T-helper 2 cell treated with Interferon-gamma antibody and Interleukin-4, amounts not matched to agents 5 μg/mL and 100 μg/mL, for 36 hours (primary cell): ENCODE measurements at regions not wholly inside any gene's neighbourhood (a gene's known extent, or its start where the extent isn't known, plus 50 kb on each side); places are given as distances from the start of the nearest gene placed in this dataset.

Experiments used
- DNase-seq: peaks from one replicate; pipeline ENCODE4 v3.0.0; 2021; ENCODE audit warnings: low spot score
- H3K27ac Mint-ChIP-seq: one replicate; pipeline ENCODE4 v1.8.0; 2021; ENCODE audit warnings: mild to moderate bottlenecking, mixed read lengths
- H3K27me3 Mint-ChIP-seq: one replicate; pipeline ENCODE4 v1.8.0; 2021; ENCODE audit warnings: low read depth, mixed read lengths
- H3K36me3 Mint-ChIP-seq: one replicate; pipeline ENCODE4 v1.8.0; 2021; ENCODE audit warnings: low read depth, mixed read lengths
- H3K4me1 Mint-ChIP-seq: one replicate; pipeline ENCODE4 v1.8.0; 2021; ENCODE audit warnings: low read depth, mixed read lengths
- H3K4me3 Mint-ChIP-seq: one replicate; pipeline ENCODE4 v1.8.0; 2022; ENCODE audit warnings: mild to moderate bottlenecking, moderate library complexity, mixed read lengths
- H3K9me3 Mint-ChIP-seq: one replicate; pipeline ENCODE4 v1.8.0; 2021; ENCODE audit warnings: mixed read lengths

- no peaks in the 10 kb centered on the region for H3K36me3 Mint-ChIP-seq
- no peak overlapping the region for H3K4me3 Mint-ChIP-seq
- H3K4me1 Mint-ChIP-seq, result no peaks in the 10 kb centered on the region
- H3K27ac Mint-ChIP-seq, result no peak overlapping the region
- DNase-seq, result no peak
- H3K9me3 Mint-ChIP-seq, result peaks cover 12% of the 10 kb centered on the region
- no peaks in the 10 kb centered on the region for H3K27me3 Mint-ChIP-seq
Measured at GRCh38 chr22:48316257-48317250, 1511.1 kb downstream of the BRD1 start.

GRCh38 chr22:48315439-48316256 lies 1512.0 kb downstream of the BRD1 start:
- Mint-ChIP-seq H3K27ac (no peak overlapping the region), H3K4me3 (no peak overlapping the region), H3K9me3 (peaks cover 12% of the 10 kb centered on the region), H3K4me1 (no peaks in the 10 kb centered on the region), H3K27me3 (no peaks in the 10 kb centered on the region), H3K36me3 (no peaks in the 10 kb centered on the region)
- no peak for DNase-seq

- Mint-ChIP-seq H3K36me3 (no peaks in the 10 kb centered on the region), H3K4me3 (no peak overlapping the region), H3K4me1 (no peaks in the 10 kb centered on the region), H3K9me3 (peaks cover 12% of the 10 kb centered on the region), H3K27ac (no peak overlapping the region), H3K27me3 (no peaks in the 10 kb centered on the region)
- DNase-seq, result no peak
Measured at GRCh38 chr22:48314073-48314472, 1513.6 kb downstream of the BRD1 start.

- H3K4me3 Mint-ChIP-seq, result no peak overlapping the region
- DNase-seq, result no peak
- H3K9me3 Mint-ChIP-seq, result peaks cover 12% of the 10 kb centered on the region
- no peaks in the 10 kb centered on the region for H3K4me1 Mint-ChIP-seq
- H3K27me3 Mint-ChIP-seq, result no peaks in the 10 kb centered on the region
- no peaks in the 10 kb centered on the region for H3K36me3 Mint-ChIP-seq
- no peak overlapping the region for H3K27ac Mint-ChIP-seq
Measured at GRCh38 chr22:48313175-48313830, 1514.4 kb downstream of the BRD1 start.

GRCh38 chr22:48310740-48311139 lies 1516.9 kb downstream of the BRD1 start:
- H3K36me3 Mint-ChIP-seq, result no peaks in the 10 kb centered on the region
- no peak overlapping the region for H3K27ac Mint-ChIP-seq
- DNase-seq, result no peak
- peaks cover 12% of the 10 kb centered on the region for H3K9me3 Mint-ChIP-seq
- no peaks in the 10 kb centered on the region for H3K4me1 Mint-ChIP-seq
- H3K4me3 Mint-ChIP-seq, result no peak overlapping the region
- H3K27me3 Mint-ChIP-seq, result no peaks in the 10 kb centered on the region

- H3K9me3 Mint-ChIP-seq, result peaks cover 12% of the 10 kb centered on the region
- H3K4me3 Mint-ChIP-seq, result no peak overlapping the region
- DNase-seq, result no peak
- no peaks in the 10 kb centered on the region for H3K4me1 Mint-ChIP-seq
- no peak overlapping the region for H3K27ac Mint-ChIP-seq
- H3K36me3 Mint-ChIP-seq, result no peaks in the 10 kb centered on the region
- no peaks in the 10 kb centered on the region for H3K27me3 Mint-ChIP-seq
Measured at GRCh38 chr22:48310289-48310688, 1517.4 kb downstream of the BRD1 start.

- Mint-ChIP-seq H3K9me3 (peaks cover 12% of the 10 kb centered on the region), H3K27me3 (no peaks in the 10 kb centered on the region), H3K36me3 (no peaks in the 10 kb centered on the region), H3K27ac (no peak overlapping the region), H3K4me1 (no peaks in the 10 kb centered on the region), H3K4me3 (no peak overlapping the region)
- no peak for DNase-seq
Measured at GRCh38 chr22:48309836-48310235, 1517.8 kb downstream of the BRD1 start.

GRCh38 chr22:48309115-48309705 lies 1518.5 kb downstream of the BRD1 start:
- Mint-ChIP-seq H3K9me3 (peaks cover 12% of the 10 kb centered on the region), H3K4me3 (no peak overlapping the region), H3K27me3 (no peaks in the 10 kb centered on the region), H3K27ac (no peak overlapping the region), H3K4me1 (no peaks in the 10 kb centered on the region), H3K36me3 (no peaks in the 10 kb centered on the region)
- no peak for DNase-seq

- no peak for DNase-seq
- no peak overlapping the region for H3K4me3 Mint-ChIP-seq
Measured at GRCh38 chr22:48307931-48308330, 1519.7 kb downstream of the BRD1 start.

GRCh38 chr22:48306785-48307510 lies 1520.7 kb downstream of the BRD1 start:
- Mint-ChIP-seq H3K27me3 (no peaks in the 10 kb centered on the region), H3K9me3 (peaks cover 3% of the 10 kb centered on the region)

More at GRCh38 chr22:48307931-48308330, 1519.7 kb downstream of the BRD1 start:
- H3K4me1 Mint-ChIP-seq, result no peaks in the 10 kb centered on the region
- peaks cover 7% of the 10 kb centered on the region for H3K9me3 Mint-ChIP-seq
- H3K27ac Mint-ChIP-seq, result no peak overlapping the region
- H3K36me3 Mint-ChIP-seq, result no peaks in the 10 kb centered on the region
- no peaks in the 10 kb centered on the region for H3K27me3 Mint-ChIP-seq

GRCh38 chr22:48306284-48306683 lies 1521.4 kb downstream of the BRD1 start:
- Mint-ChIP-seq H3K4me1 (no peaks in the 10 kb centered on the region), H3K27me3 (no peaks in the 10 kb centered on the region), H3K9me3 (no peaks in the 10 kb centered on the region), H3K4me3 (no peak overlapping the region), H3K27ac (no peak overlapping the region), H3K36me3 (no peaks in the 10 kb centered on the region)
- DNase-seq, result no peak

More at GRCh38 chr22:48306785-48307510, 1520.7 kb downstream of the BRD1 start:
- no peak overlapping the region for H3K27ac Mint-ChIP-seq
- DNase-seq, result no peak
- no peaks in the 10 kb centered on the region for H3K4me1 Mint-ChIP-seq
- no peak overlapping the region for H3K4me3 Mint-ChIP-seq
- no peaks in the 10 kb centered on the region for H3K36me3 Mint-ChIP-seq

GRCh38 chr22:48305726-48306235 lies 1521.9 kb downstream of the BRD1 start:
- H3K27me3 Mint-ChIP-seq, result no peaks in the 10 kb centered on the region
- H3K9me3 Mint-ChIP-seq, result no peaks in the 10 kb centered on the region
- H3K27ac Mint-ChIP-seq, result no peak overlapping the region
- no peaks in the 10 kb centered on the region for H3K4me1 Mint-ChIP-seq
- no peaks in the 10 kb centered on the region for H3K36me3 Mint-ChIP-seq
- DNase-seq, result no peak
- H3K4me3 Mint-ChIP-seq, result no peak overlapping the region

GRCh38 chr22:48303369-48303725 lies 1524.3 kb downstream of the BRD1 start:
- H3K9me3 Mint-ChIP-seq, result no peaks in the 10 kb centered on the region
- no peak overlapping the region for H3K4me3 Mint-ChIP-seq
- no peaks in the 10 kb centered on the region for H3K27me3 Mint-ChIP-seq
- H3K27ac Mint-ChIP-seq, result no peak overlapping the region
- H3K4me1 Mint-ChIP-seq, result no peaks in the 10 kb centered on the region
- no peaks in the 10 kb centered on the region for H3K36me3 Mint-ChIP-seq
- no peak for DNase-seq
